ENCODE measurements at regions not wholly inside any gene's neighbourhood (a gene's known extent, or its start where the extent isn't known, plus 50 kb on each side); places are given as distances from the start of the nearest gene placed in this dataset.

GRCh38 chr18:46199515-46200147, 95.4 kb downstream of the HAUS1 start:
- TF ChIP-seq POLR2A (IDR thresholded peaks at IDR 0.05): no peak
- no peak for TF ChIP-seq CTCF (IDR thresholded peaks at IDR 0.05)

All from thyroid gland (tissue), 4 donors.